ENCODE measurements at regions not wholly inside any gene's neighbourhood (a gene's known extent, or its start where the extent isn't known, plus 50 kb on each side); places are given as distances from the start of the nearest gene placed in this dataset.

GRCh38 chr2:129334696-129335410, 644.6 kb upstream of the RAB6C start:
- H3K4me1 Mint-ChIP-seq (ENCODE audit: low read depth): no peaks in the 10 kb centered on the region
- H3K27me3 Mint-ChIP-seq (ENCODE audit: insufficient read depth): no peaks in the 10 kb centered on the region
- H3K4me3 Mint-ChIP-seq: no peak overlapping the region
- intact Hi-C loops (cut with micrococcal nuclease): no loop called here
- H3K9me3 Mint-ChIP-seq: no peaks in the 10 kb centered on the region
- no peak for DNase-seq (ENCODE audit: low spot score)
- no peaks in the 10 kb centered on the region for H3K36me3 Mint-ChIP-seq (ENCODE audit: low read depth)
- H3K27ac Mint-ChIP-seq: no peak overlapping the region

- no peaks in the 10 kb centered on the region for H3K27me3 Mint-ChIP-seq (ENCODE audit: insufficient read depth)
- intact Hi-C loops (cut with micrococcal nuclease): no loop called here
- H3K27ac Mint-ChIP-seq: no peak overlapping the region
- no peaks in the 10 kb centered on the region for H3K9me3 Mint-ChIP-seq
- no peaks in the 10 kb centered on the region for H3K36me3 Mint-ChIP-seq (ENCODE audit: low read depth)
- no peak overlapping the region for H3K4me3 Mint-ChIP-seq
- no peaks in the 10 kb centered on the region for H3K4me1 Mint-ChIP-seq (ENCODE audit: low read depth)
- no peak for DNase-seq (ENCODE audit: low spot score)
Observed at GRCh38 chr2:129336276-129336675, 643.2 kb upstream of the RAB6C start.

- H3K27me3 Mint-ChIP-seq (ENCODE audit: insufficient read depth): no peaks in the 10 kb centered on the region
Observed at GRCh38 chr2:129337076-129337475, 642.4 kb upstream of the RAB6C start.

GRCh38 chr2:129345540-129345939, 633.9 kb upstream of the RAB6C start:
- no peaks in the 10 kb centered on the region for H3K36me3 Mint-ChIP-seq (ENCODE audit: low read depth)
- intact Hi-C loops (cut with micrococcal nuclease): no loop called here
- no peak for DNase-seq (ENCODE audit: low spot score)
- no peak overlapping the region for H3K27ac Mint-ChIP-seq
- peaks cover 2% of the 10 kb centered on the region for H3K27me3 Mint-ChIP-seq (ENCODE audit: insufficient read depth)
- no peaks in the 10 kb centered on the region for H3K4me1 Mint-ChIP-seq (ENCODE audit: low read depth)
- no peaks in the 10 kb centered on the region for H3K9me3 Mint-ChIP-seq
- no peak overlapping the region for H3K4me3 Mint-ChIP-seq

More at GRCh38 chr2:129337076-129337475, 642.4 kb upstream of the RAB6C start:
- DNase-seq (ENCODE audit: low spot score): no peak
- H3K4me1 Mint-ChIP-seq (ENCODE audit: low read depth): no peaks in the 10 kb centered on the region
- intact Hi-C loops (cut with micrococcal nuclease): no loop called here
- H3K4me3 Mint-ChIP-seq: no peak overlapping the region
- no peaks in the 10 kb centered on the region for H3K9me3 Mint-ChIP-seq
- no peak overlapping the region for H3K27ac Mint-ChIP-seq
- no peaks in the 10 kb centered on the region for H3K36me3 Mint-ChIP-seq (ENCODE audit: low read depth)

GRCh38 chr2:129347486-129348217, 631.8 kb upstream of the RAB6C start:
- intact Hi-C loops (cut with micrococcal nuclease): no loop called here
- H3K4me1 Mint-ChIP-seq (ENCODE audit: low read depth): no peaks in the 10 kb centered on the region

GRCh38 chr2:129354631-129355030, 624.8 kb upstream of the RAB6C start:
- no peak for DNase-seq (ENCODE audit: low spot score)
- intact Hi-C loops (cut with micrococcal nuclease): no loop called here
- Mint-ChIP-seq H3K4me1 (ENCODE audit: low read depth) (no peaks in the 10 kb centered on the region), H3K36me3 (ENCODE audit: low read depth) (no peaks in the 10 kb centered on the region), H3K27me3 (ENCODE audit: insufficient read depth) (peaks cover 2% of the 10 kb centered on the region), H3K9me3 (no peaks in the 10 kb centered on the region), H3K4me3 (no peak overlapping the region), H3K27ac (no peak overlapping the region)

More at GRCh38 chr2:129347486-129348217, 631.8 kb upstream of the RAB6C start:
- Mint-ChIP-seq H3K27me3 (ENCODE audit: insufficient read depth) (peaks cover 5% of the 10 kb centered on the region), H3K27ac (no peak overlapping the region), H3K4me3 (no peak overlapping the region), H3K36me3 (ENCODE audit: low read depth) (no peaks in the 10 kb centered on the region), H3K9me3 (no peaks in the 10 kb centered on the region)
- no peak for DNase-seq (ENCODE audit: low spot score)

- Mint-ChIP-seq H3K36me3 (ENCODE audit: low read depth) (no peaks in the 10 kb centered on the region), H3K27ac (no peak overlapping the region), H3K4me1 (ENCODE audit: low read depth) (no peaks in the 10 kb centered on the region), H3K4me3 (no peak overlapping the region), H3K27me3 (ENCODE audit: insufficient read depth) (no peaks in the 10 kb centered on the region), H3K9me3 (no peaks in the 10 kb centered on the region)
- no peak for DNase-seq (ENCODE audit: low spot score)
- intact Hi-C loops (cut with micrococcal nuclease): no loop called here
Observed at GRCh38 chr2:129361688-129362087, 617.8 kb upstream of the RAB6C start.

GRCh38 chr2:129366263-129366662, 613.2 kb upstream of the RAB6C start:
- H3K27me3 Mint-ChIP-seq (ENCODE audit: insufficient read depth): no peaks in the 10 kb centered on the region
- H3K4me3 Mint-ChIP-seq: no peak overlapping the region
- H3K9me3 Mint-ChIP-seq: no peaks in the 10 kb centered on the region
- no peak for DNase-seq (ENCODE audit: low spot score)
- intact Hi-C loops (cut with micrococcal nuclease): no loop called here
- no peaks in the 10 kb centered on the region for H3K4me1 Mint-ChIP-seq (ENCODE audit: low read depth)
- no peaks in the 10 kb centered on the region for H3K36me3 Mint-ChIP-seq (ENCODE audit: low read depth)
- no peak overlapping the region for H3K27ac Mint-ChIP-seq

GRCh38 chr2:129367107-129367506, 612.4 kb upstream of the RAB6C start:
- H3K4me1 Mint-ChIP-seq (ENCODE audit: low read depth): no peaks in the 10 kb centered on the region
- no peak for DNase-seq (ENCODE audit: low spot score)
- intact Hi-C loops (cut with micrococcal nuclease): no loop called here
- H3K9me3 Mint-ChIP-seq: no peaks in the 10 kb centered on the region
- H3K36me3 Mint-ChIP-seq (ENCODE audit: low read depth): no peaks in the 10 kb centered on the region
- H3K27me3 Mint-ChIP-seq (ENCODE audit: insufficient read depth): no peaks in the 10 kb centered on the region
- H3K27ac Mint-ChIP-seq: no peak overlapping the region
- no peak overlapping the region for H3K4me3 Mint-ChIP-seq

GRCh38 chr2:129369437-129369836, 610.0 kb upstream of the RAB6C start:
- intact Hi-C loops (cut with micrococcal nuclease): no loop called here
- H3K27me3 Mint-ChIP-seq (ENCODE audit: insufficient read depth): no peaks in the 10 kb centered on the region

GRCh38 chr2:129374452-129374851, 605.0 kb upstream of the RAB6C start:
- no peak overlapping the region for H3K4me3 Mint-ChIP-seq
- H3K4me1 Mint-ChIP-seq (ENCODE audit: low read depth): no peaks in the 10 kb centered on the region
- H3K27ac Mint-ChIP-seq: no peak overlapping the region
- no peaks in the 10 kb centered on the region for H3K9me3 Mint-ChIP-seq
- no peaks in the 10 kb centered on the region for H3K36me3 Mint-ChIP-seq (ENCODE audit: low read depth)
- DNase-seq (ENCODE audit: low spot score): no peak
- intact Hi-C loops (cut with micrococcal nuclease): no loop called here
- no peaks in the 10 kb centered on the region for H3K27me3 Mint-ChIP-seq (ENCODE audit: insufficient read depth)

More at GRCh38 chr2:129369437-129369836, 610.0 kb upstream of the RAB6C start:
- Mint-ChIP-seq H3K27ac (no peak overlapping the region), H3K36me3 (ENCODE audit: low read depth) (no peaks in the 10 kb centered on the region), H3K4me3 (no peak overlapping the region), H3K4me1 (ENCODE audit: low read depth) (no peaks in the 10 kb centered on the region), H3K9me3 (no peaks in the 10 kb centered on the region)
- DNase-seq (ENCODE audit: low spot score): no peak

GRCh38 chr2:129375632-129376425, 603.6 kb upstream of the RAB6C start:
- Mint-ChIP-seq H3K9me3 (peaks cover 4% of the 10 kb centered on the region), H3K27ac (no peak overlapping the region), H3K27me3 (ENCODE audit: insufficient read depth) (peaks cover 1% of the 10 kb centered on the region), H3K4me3 (no peak overlapping the region), H3K4me1 (ENCODE audit: low read depth) (no peaks in the 10 kb centered on the region), H3K36me3 (ENCODE audit: low read depth) (no peaks in the 10 kb centered on the region)
- DNase-seq (ENCODE audit: low spot score): no peak
- intact Hi-C loops (cut with micrococcal nuclease): no loop called here

Measured in activated T-helper 1 cell treated with anti-CD3 and anti-CD28 coated beads, Interleukin-12 subunit alpha, Interleukin-12 subunit beta, Interleukin-2, Interleukin-4 antibody, amounts not matched to agents 30 ng/mL and 10 ng/mL and 1 ng/mL, durations not matched to agents 14 hours and 24 hours and 36 hours (primary cell).